ENCODE measurements at regions not wholly inside any gene's neighbourhood (a gene's known extent, or its start where the extent isn't known, plus 50 kb on each side); places are given as distances from the start of the nearest gene placed in this dataset.

- no peak for DNase-seq (ENCODE audit: low spot score)
Measured at GRCh38 chr3:177599837-177600236, 402.6 kb upstream of the TBL1XR1 start.

GRCh38 chr3:177600411-177600810, 403.1 kb upstream of the TBL1XR1 start:
- DNase-seq (ENCODE audit: low spot score): no peak

DNA sequence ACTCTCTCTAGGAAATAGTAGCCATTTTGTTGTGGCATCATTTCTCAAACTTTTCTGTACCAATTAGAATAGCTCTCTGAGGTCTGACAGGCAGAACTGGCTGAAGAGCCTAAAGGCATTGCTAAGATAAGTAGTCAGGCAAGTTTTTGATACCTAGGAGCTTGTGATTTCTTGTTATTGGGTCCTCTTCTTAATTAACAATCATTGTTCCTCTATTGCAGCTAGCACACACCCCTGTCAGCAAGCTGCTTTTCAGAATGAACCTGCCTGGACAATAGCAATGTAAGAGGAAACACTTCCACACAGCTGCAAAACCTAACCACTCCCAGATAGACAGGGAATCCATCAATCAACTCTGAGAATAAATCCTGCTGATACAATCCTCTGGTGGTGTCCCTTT, 403.9 kb upstream of the TBL1XR1 start:
- no peak for DNase-seq (ENCODE audit: low spot score)

- DNase-seq (ENCODE audit: low spot score): no peak
Measured at GRCh38 chr3:177602601-177603147, 405.4 kb upstream of the TBL1XR1 start.

DNA sequence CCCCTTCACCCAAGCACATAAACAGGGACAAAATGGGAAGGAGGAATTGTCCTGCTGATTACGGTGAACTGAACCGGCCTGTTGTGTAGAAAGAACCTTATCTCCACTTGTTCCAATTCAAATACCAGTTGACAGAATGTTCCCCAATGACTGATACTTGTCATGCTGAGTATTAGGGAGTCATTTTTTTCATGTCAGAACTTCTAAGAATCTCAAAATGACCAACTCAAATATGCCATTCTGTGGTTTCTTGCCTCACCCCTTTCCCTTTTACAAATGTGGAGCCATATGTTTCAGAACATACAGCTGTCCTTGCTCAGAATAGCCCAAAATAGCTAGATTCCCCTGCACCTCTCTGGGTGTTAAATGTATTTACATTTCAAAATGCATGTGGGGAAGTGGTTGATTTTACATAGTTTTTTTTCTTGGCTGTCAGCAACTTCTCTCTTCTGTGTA, 405.9 kb upstream of the TBL1XR1 start:
- no peak for DNase-seq (ENCODE audit: low spot score)

DNA sequence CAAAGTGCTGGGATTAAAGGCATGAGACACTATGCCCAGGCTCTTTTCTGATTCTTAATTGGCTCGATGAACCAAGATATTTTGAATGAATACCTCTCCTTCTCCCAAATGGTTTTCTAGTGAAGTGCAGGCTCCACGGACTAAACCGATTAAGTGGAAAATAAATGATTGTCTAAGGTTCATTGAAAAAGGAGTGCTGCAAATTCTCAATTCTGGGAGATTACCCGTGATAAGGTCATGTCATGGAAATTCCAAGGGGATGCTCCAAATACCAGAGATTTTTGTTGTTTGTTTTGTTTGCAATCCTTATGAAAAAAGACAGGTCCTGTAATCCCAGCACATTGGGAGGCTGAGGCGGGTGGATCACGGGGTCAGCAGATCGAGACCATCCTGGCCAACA, 406.9 kb upstream of the TBL1XR1 start:
- no peak for DNase-seq (ENCODE audit: low spot score)

- DNase-seq (ENCODE audit: low spot score): no peak
Measured at GRCh38 chr3:177606891-177607290, 409.6 kb upstream of the TBL1XR1 start.

DNA sequence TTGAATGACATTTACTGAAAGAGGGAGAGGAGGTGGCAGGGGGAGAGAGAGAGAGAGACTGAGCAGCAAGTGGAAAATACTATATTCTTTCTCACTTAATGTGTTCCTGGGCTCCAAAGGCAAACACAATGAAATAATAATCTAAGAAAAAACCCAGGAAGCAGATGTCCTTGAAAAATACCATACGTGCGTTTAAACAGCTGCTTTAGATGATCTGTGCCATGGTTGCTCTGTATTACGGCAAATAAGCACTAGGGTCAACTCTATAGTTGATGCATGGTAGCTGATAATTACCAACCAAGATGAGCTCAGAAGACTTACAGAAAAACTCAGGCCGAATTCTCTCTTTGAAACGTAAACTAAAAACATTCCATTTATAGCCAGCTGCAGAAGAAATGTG, 410.3 kb upstream of the TBL1XR1 start:
- DNase-seq (ENCODE audit: low spot score): no peak

DNA sequence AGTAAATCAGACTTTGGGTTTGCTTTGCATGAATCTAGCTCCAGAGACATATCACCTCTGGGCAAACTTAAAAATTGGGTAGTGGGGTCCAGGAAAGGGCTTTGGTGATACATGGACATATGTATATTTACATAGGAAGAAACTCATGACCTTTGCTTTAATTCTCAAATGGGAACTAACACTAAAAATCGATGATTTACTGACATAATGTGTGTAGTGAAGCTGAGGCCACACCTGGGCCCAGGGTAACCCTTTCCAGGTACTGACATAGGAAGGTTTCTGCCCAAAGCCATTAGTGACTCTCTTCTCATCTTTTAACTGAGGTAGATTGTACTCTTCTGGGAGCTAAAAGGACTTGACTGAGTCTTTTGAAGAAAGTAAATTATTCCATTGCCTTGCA, 411.2 kb upstream of the TBL1XR1 start:
- DNase-seq (ENCODE audit: low spot score): no peak

DNA sequence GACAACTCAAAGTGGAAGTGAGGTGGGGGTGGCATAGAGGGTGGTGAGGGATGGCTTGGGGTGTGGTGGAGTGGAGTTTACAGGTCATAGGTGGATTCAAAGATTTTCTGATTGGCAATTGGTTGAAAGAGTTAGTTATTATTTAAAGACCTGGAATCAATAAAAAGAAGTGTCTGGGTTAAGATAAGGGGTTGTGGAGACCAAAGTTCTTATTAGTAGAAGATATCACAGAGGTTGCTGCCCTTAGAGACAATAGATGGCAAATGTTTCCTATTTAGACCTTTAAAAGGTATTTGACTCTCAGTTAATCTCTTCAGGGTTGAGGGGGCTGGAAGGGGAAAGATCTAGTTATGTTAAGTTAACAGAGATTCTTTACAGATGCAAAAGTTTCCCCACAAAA, 412.3 kb upstream of the TBL1XR1 start:
- DNase-seq (ENCODE audit: low spot score): no peak

DNA sequence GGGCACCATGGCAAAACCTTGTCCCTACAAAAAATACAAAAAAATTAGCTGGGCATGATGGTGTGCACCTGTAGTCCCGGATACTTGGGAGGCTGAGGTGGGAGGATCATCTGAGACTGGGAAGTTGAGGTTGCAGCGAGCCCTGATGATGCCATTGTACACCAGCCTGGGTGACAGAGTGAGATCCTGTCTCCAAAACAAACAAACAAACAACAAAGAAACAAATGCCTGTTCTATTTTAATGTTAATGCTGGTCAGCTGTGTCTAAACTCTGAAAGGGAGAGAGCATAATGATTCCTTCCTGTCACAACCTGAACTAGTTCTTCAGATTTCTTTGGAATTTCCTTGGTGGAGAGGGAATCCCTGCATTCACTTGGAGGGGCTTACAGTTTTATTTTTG, 413.0 kb upstream of the TBL1XR1 start:
- DNase-seq (ENCODE audit: low spot score): no peak

DNA sequence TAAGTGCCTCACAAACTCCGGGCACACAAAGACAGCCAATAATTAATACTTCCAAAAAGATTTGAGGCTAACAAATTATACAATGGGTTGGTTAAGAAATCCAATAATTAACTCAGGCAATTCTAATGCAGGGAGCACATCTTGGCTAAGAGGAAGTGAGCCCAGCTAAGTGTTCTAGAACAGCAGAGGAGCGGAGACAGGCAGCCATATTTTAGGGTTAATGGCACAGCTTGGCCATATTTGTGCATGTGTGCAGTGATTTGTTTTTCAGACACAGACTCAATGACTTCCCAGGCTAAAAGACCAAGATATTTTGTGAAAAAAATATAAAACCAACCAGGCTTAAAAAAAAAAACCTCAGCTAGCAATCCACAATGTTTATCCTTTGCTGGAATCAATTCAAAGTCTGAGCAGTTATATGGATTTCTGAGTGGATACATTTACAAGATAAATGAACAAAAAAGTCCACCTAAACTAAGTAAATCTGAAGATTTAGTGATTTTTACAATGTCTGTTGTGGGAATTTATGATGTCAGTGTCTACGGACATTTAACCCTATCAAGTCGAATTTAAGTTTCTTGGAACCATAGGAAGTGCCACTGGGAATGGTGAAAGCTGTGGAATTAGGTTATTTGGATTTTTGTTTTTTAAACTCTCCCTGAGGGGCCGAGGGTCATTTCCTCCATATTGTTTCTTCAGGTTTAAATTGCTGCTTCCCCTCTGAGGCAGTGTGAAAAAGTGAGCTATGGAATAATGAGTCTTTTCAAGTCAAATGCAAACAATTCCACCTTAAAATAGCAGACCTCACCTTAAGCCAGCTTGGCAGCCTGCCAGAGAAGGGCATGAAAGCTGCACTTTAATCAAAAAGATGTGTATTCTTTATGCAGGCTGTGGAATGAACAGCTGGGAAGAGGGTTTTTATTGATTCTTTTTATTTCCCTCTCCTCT, 413.7 kb upstream of the TBL1XR1 start:
- DNase-seq (ENCODE audit: low spot score): no peak

DNA sequence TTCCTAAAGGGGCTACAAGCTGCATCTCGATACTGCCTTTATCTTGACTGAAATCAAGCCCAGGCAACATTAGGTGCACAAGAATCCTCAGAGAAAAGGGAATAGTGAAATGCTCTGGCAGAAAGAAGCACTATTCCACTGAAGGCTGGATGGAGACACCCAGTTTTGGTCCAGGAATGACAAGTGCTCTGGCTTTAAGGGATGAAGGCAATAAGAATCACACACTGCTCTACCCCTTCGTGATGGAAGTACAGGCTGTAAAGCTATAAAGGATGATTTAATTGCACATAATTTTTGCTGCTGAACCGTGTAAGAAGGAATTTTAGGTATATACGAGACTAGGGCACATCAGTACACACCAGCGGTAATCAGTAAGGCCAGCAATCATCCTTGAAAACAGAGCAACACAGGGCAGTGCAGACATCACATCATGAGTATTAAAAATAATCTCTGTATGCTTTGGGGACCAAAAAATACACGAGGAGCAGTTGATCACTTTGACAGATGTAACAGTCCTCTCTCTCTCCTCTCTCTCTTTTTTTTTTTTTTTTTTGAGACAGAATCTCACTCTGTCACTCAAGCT, 414.6 kb upstream of the TBL1XR1 start:
- no peak for DNase-seq (ENCODE audit: low spot score)

- DNase-seq (ENCODE audit: low spot score): no peak
Measured at GRCh38 chr3:177613901-177614300, 416.6 kb upstream of the TBL1XR1 start.

GRCh38 chr3:177615015-177615414, 417.7 kb upstream of the TBL1XR1 start:
- DNase-seq (ENCODE audit: low spot score): peak; percentile 70

DNA sequence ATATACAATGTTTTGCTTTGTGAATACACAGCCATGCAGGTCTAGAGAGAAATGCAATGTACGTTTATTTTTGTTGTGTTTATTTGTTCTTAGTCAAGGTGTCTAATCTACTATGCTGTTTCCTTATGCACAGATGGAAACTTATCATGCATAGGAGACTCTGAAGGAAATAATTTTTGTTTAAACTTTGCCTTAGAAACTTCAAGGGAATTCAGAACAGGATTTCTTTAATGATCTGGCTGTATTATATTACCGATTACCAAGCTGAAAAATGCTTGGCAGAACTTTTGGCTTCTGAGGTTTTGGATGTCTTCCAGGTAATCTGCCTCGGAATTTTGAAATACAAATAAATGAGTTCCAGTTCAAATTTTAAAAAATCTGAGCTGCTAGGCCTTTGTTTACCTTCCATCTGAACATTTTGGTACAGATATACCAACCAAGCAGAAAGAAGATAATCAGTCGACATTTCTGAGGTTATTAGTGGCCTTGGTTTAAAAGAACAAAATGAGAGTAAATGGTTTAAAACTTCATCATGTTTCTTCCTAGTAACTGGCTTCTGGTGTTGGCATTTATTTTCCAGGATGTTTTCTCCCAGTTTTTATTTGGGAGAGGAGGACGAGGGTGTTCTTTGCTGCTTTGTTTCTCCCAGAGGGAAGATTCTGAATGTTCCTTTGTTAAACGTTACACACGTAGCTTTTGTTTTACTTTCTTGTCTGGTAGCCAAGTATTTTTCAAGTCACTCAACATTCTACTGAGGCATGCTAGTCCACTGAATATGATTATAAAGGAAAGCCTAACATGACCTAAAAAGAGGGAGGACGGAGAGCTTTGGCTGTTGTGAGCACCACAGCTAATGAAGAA, 421.8 kb upstream of the TBL1XR1 start:
- peak; percentile 98 for DNase-seq (ENCODE audit: low spot score)

GRCh38 chr3:177620073-177620472, 422.8 kb upstream of the TBL1XR1 start:
- no peak for DNase-seq (ENCODE audit: low spot score)

- no peak for DNase-seq (ENCODE audit: low spot score)
Measured at GRCh38 chr3:177622520-177622919, 425.2 kb upstream of the TBL1XR1 start.

- no peak for DNase-seq (ENCODE audit: low spot score)
Measured at GRCh38 chr3:177622982-177623617, 425.8 kb upstream of the TBL1XR1 start.

GRCh38 chr3:177624528-177625495, 427.5 kb upstream of the TBL1XR1 start:
- DNase-seq (ENCODE audit: low spot score): no peak

DNA sequence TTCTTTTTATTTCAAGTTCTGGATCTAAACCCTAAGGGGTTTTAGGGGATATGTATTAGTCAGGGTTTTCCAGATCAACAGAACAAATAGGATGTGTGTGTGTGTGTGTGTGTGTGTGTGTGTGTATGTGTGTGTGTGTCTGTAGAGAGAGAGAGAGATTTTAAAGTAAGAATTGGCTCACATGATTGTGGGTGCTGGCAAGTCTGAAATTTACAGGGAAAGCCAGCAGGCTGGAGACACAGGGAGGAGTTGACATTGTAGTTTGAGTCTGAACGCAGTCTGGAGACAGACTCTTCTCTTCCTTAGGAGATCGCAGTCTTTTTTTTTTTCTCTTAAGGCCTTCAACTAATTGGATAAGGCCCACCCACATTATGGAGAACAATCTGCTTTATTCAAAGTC, 428.8 kb upstream of the TBL1XR1 start:
- no peak for DNase-seq (ENCODE audit: low spot score)

Measured in pons (tissue), 1 donor.